Keratinocyte (primary cell): ENCODE measurements at regions not wholly inside any gene's neighbourhood (a gene's known extent, or its start where the extent isn't known, plus 50 kb on each side); places are given as distances from the start of the nearest gene placed in this dataset.

ENCODE experiments used
- DNase-seq: peaks from one replicate; pipeline ENCODE4 v3.0.0-alpha.2; 2011; ENCODE audit warnings: low read depth, missing footprints, low spot score
- FAIRE-seq: peaks from 2 replicates; lab custom pipeline; 2011; peaks lifted over from hg19 to GRCh38; lab: Jason Lieb, UNC
- H2AFZ ChIP-seq: 2 replicates; pipeline ENCODE4 v1.6.0; 2012; ENCODE audit warnings: low read length, control low read depth, inconsistent platforms; ENCODE audit not compliant: control insufficient read depth
- H3K27ac ChIP-seq: 2 replicates; pipeline ENCODE4 v1.5.1; 2011; ENCODE audit warnings: low read length; ENCODE audit not compliant: control insufficient read depth, insufficient read depth
- H3K27me3 ChIP-seq: 3 replicates; pipeline ENCODE4 v1.6.0; 2011; ENCODE audit warnings: low read length; ENCODE audit not compliant: control insufficient read depth, insufficient read depth; ENCODE audit errors: extremely low read depth
- H3K36me3 ChIP-seq, 2 experiments: 2 replicates in 1 of 2; 3 replicates in 1 of 2; pipeline ENCODE4 v1.5.1; 2011; ENCODE audit warnings: low read length in 2 of 2, mild to moderate bottlenecking in 1 of 2; ENCODE audit not compliant: control insufficient read depth in 2 of 2, insufficient read depth in 2 of 2; ENCODE audit errors: extremely low read depth in 1 of 2
- H3K4me1 ChIP-seq: 3 replicates; pipeline ENCODE4 v1.5.1; 2011; ENCODE audit warnings: low read length; ENCODE audit not compliant: control insufficient read depth, insufficient read depth; ENCODE audit errors: extremely low read depth
- H3K4me2 ChIP-seq: 3 replicates; pipeline ENCODE4 v1.6.0; 2011; ENCODE audit warnings: low read depth, low read length; ENCODE audit not compliant: control insufficient read depth, insufficient read depth; ENCODE audit errors: extremely low read depth
- H3K4me3 ChIP-seq, 3 experiments: fragments of 200-600 bp in 1 of 3; sonication (generic) in 1 of 3; 2 replicates in 2 of 3; 3 replicates in 1 of 3; pipeline ENCODE4 v1.5.1; 2011 to 2016; ENCODE audit warnings: low read length in 3 of 3, mild to moderate bottlenecking in 3 of 3, control low read depth in 2 of 3, inconsistent platforms in 1 of 3, low read depth in 1 of 3, mixed read lengths in 1 of 3, mixed run types in 1 of 3, moderate library complexity in 1 of 3; ENCODE audit not compliant: control insufficient read depth in 2 of 3, insufficient read depth in 2 of 3; ENCODE audit errors: extremely low read depth in 1 of 3
- H3K79me2 ChIP-seq: 2 replicates; pipeline ENCODE4 v1.6.0; 2012; ENCODE audit warnings: low read length; ENCODE audit not compliant: control insufficient read depth, insufficient read depth
- H3K9ac ChIP-seq: 3 replicates; pipeline ENCODE4 v1.6.0; 2011; ENCODE audit warnings: low read length; ENCODE audit not compliant: control insufficient read depth, insufficient read depth; ENCODE audit errors: extremely low read depth
- H3K9me1 ChIP-seq: 3 replicates; pipeline ENCODE4 v1.6.0; 2011; ENCODE audit warnings: low read length; ENCODE audit not compliant: control insufficient read depth, insufficient read depth; ENCODE audit errors: extremely low read depth
- H3K9me3 ChIP-seq: 2 replicates; pipeline ENCODE4 v1.5.1; 2012; ENCODE audit warnings: low read depth, low read length; ENCODE audit not compliant: control insufficient read depth
- H4K20me1 ChIP-seq: 3 replicates; pipeline ENCODE4 v1.6.0; 2011; ENCODE audit warnings: low read length; ENCODE audit not compliant: control insufficient read depth, insufficient read depth; ENCODE audit errors: extremely low read depth
- CTCF ChIP-seq, 3 experiments: IDR thresholded peaks in 1 of 3; conservative IDR thresholded peaks in 1 of 3; optimal IDR thresholded peaks in 1 of 3; 2 replicates in 2 of 3; 3 replicates in 1 of 3; pipeline versions ENCODE3 to v1.5.1; 2011; ENCODE audit warnings: low read length in 3 of 3, mild to moderate bottlenecking in 3 of 3, moderate library complexity in 2 of 3, control low read depth in 1 of 3, inconsistent platforms in 1 of 3; ENCODE audit not compliant: insufficient read depth in 2 of 3; ENCODE audit errors: extremely low read depth in 1 of 3
- EZH2 ChIP-seq: IDR thresholded peaks from one replicate; pipeline ENCODE4 v1.6.1; 2012; ENCODE audit warnings: inconsistent platforms, mild to moderate bottlenecking, low read length, moderate library complexity
- dilution Hi-C: fragments of 300-500 bp; cut with MboI; formaldehyde crosslinking; loops from one replicate; pipeline ENCODE4 v1.7.0; 2020; ENCODE audit warnings: low sequenced_read_pairs; ENCODE audit not compliant: extremely low pct_ligation_motif_present

- Histone ChIP-seq H3K9me3 (no peaks in the 10 kb centered on the region), H3K9ac (no peak overlapping the region), H3K4me3 (no peak overlapping the region), H3K9me1 (no peaks in the 10 kb centered on the region), H3K27ac (no peak overlapping the region), H2AFZ (no peak overlapping the region), H3K27me3 (no peaks in the 10 kb centered on the region), H3K36me3 (no peaks in the 10 kb centered on the region), H4K20me1 (no peaks in the 10 kb centered on the region), H3K4me2 (no peak overlapping the region), H3K4me1 (peaks cover 3% of the 10 kb centered on the region), H3K79me2 (no peaks in the 10 kb centered on the region)
- FAIRE-seq (no peak), DNase-seq (no peak)
- TF ChIP-seq EZH2 (no peak), CTCF (optimal IDR thresholded peaks at IDR 0.05 in 1 of 3, IDR thresholded peaks at IDR 0.05 in 1 of 3, conservative IDR thresholded peaks at IDR 0.05 in 1 of 3; ENCODE audit: extremely low read depth in 1 of 3, insufficient read depth in 2 of 3, low read length in 3 of 3) (no peak)
- dilution Hi-C loops: no loop called here
These were observed 223.8 kb downstream of the SOX9 start for GRCh38 chr17:72344613-72345012.

DNA sequence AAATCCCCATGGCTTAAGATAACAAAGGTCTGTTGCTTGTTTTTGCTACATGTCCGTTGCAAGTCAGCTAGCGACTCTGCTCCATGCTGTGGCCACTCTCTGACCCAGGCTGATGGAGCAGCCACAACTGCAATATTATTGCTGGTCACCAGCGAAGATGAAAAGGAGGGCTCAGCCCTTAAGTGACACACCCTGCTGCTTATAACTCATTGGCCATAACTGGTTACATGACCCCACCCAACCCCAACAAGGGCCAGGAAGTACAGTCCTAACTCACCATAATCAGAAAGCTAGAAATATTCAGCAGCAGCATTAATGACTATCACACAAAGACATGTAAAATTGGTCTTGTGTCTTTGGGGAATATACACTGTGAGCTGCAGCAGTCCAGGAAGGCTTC is 224.3 kb downstream of the SOX9 start:
- no peak overlapping the region for H2AFZ ChIP-seq
- H3K27ac ChIP-seq: no peak overlapping the region
- H3K4me1 ChIP-seq: peaks cover 8% of the 10 kb centered on the region
- DNase-seq (no peak), FAIRE-seq (no peak)
- H3K36me3 ChIP-seq: no peaks in the 10 kb centered on the region
- dilution Hi-C loops: no loop called here
- no peaks in the 10 kb centered on the region for H3K9me1 ChIP-seq
- no peak overlapping the region for H3K9ac ChIP-seq
- TF ChIP-seq CTCF (optimal IDR thresholded peaks at IDR 0.05 in 1 of 3, IDR thresholded peaks at IDR 0.05 in 1 of 3, conservative IDR thresholded peaks at IDR 0.05 in 1 of 3; ENCODE audit: extremely low read depth in 1 of 3, insufficient read depth in 2 of 3, low read length in 3 of 3): no peak
- TF ChIP-seq EZH2: no peak
- no peak overlapping the region for H3K4me2 ChIP-seq
- no peaks in the 10 kb centered on the region for H3K79me2 ChIP-seq
- H4K20me1 ChIP-seq: no peaks in the 10 kb centered on the region
- H3K27me3 ChIP-seq: no peaks in the 10 kb centered on the region
- H3K4me3 ChIP-seq: no peak overlapping the region
- no peaks in the 10 kb centered on the region for H3K9me3 ChIP-seq
